ENCODE measurements at regions not wholly inside any gene's neighbourhood (a gene's known extent, or its start where the extent isn't known, plus 50 kb on each side); places are given as distances from the start of the nearest gene placed in this dataset.
"Not testable (repeated sequence)": the region's sequence is repeated elsewhere in the genome, so short reads cannot be mapped to it uniquely, and the experiment has no call there.

GRCh38 chr7:47088329-47089067, 493.4 kb downstream of the TNS3 start:
- peak in 1 of 5 donors; percentile 4 for DNase-seq

DNA sequence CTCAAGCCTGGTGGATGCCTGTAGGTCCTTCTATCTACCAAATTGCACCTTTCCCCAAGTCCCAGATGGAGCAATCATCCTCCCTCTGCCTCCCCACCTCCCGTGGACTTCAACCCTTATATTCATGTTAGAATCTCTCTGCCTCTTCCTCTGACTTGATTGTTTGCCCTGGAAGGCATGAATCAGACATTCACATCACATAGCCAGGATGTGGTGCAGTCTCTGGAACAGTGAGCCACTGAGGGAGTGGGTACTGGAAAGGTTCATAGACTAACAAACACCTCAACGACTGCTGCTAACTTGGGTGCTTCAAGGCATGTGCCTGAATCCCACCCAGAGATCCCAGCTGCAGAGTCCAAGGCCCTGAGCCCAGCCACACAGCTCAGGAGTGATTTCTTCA, 494.0 kb downstream of the TNS3 start:
- DNase-seq, result no peak

- no peak for DNase-seq
Observed at GRCh38 chr7:47085491-47086275, 496.2 kb downstream of the TNS3 start.

DNA sequence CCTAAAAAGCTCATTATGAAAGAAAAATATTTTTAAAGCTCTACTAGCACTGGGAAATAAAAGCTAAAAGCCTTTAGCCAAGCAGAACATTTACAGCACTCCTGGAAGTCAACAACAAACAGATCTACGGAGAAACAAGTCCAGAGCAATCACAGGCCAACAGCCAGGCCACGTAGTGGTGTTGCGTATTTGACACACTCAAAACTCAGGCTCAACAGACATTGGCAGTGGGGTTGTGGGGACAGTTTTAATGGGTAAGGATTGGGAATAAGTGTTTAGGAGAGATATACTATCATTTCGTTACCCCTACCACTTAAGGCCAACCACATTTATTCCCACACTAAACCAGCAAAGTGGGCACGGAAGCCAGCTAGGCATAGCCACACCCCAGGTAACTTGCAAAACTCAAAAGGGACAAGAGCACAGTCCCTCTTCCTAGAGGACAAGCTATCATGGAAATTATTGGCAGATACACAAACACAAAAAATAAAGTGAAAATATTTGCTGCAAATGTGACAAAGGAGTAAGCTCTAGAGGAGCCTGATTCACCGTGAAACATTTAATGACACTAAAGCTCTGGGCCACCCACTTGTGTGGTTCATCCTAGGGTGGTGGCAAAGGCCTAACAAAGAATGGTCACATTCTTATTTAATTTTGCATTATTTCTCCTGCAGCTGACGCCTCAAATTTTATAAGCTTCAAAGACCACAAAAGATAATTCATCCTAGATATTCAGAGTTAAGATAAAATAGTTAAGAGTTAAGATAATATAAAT, 498.2 kb downstream of the TNS3 start:
- no peak for DNase-seq

DNA sequence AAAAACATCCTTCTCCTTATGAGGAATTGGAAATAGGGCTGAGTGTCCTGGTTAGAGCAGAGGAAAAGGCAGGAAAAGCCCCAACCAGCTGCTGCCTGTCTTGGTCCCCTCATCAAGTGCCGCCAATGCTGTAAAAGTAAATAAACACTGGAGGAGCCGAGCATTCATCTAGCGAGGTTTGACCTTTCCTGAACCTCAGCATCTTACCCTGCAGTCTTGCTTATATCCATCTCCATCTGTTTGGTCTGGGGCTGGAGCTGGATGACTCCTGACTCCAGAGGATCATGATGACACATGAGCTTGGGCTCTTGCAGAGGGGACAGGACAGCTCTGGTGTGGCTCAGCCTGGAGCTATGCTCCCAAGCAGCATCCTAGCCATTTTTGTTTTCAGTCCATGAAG, 501.1 kb downstream of the TNS3 start:
- DNase-seq, result no peak

DNA sequence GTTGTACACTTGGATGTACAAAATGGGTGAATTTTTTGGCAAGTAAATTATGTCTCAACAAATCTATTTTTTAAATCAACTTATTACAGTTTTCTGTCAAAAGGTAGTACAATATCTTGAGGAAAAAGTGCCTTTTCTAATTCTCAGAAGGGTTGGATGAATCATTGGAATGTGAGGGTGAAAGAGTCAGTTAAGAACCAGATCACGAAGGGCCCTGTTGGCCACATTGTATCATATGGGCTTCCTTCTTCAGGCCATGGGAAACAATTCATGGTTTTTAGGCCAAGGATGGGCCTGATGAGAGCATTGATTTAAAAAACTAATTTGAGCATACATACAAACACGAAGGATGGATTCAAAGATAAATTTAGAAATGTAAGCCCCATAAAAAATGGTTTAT, 503.7 kb downstream of the TNS3 start:
- no peak for DNase-seq

DNA sequence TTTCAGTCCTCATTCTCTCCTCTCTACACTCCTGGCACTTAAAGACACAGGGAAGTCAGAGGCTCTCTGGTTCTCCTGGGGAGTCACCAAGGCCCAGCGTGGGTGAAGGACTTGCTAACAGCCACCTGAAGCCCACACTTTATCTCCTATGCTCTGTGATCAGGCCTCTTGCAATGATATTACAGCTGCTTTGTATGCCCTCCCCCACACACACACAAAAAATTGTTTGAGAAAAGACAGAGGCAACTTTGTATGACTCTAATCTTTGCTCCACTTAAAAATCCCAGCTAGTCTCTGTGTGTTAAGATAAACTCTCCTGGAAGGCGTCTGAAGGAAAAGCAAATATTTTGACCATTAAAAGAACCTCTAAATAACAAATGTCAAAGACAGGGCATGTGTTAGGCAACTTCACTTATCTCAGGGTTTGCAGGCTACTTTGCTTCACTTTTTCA, 507.2 kb downstream of the TNS3 start:
- DNase-seq, result no peak

GRCh38 chr7:47073284-47073683, 508.6 kb downstream of the TNS3 start:
- no peak for DNase-seq

DNA sequence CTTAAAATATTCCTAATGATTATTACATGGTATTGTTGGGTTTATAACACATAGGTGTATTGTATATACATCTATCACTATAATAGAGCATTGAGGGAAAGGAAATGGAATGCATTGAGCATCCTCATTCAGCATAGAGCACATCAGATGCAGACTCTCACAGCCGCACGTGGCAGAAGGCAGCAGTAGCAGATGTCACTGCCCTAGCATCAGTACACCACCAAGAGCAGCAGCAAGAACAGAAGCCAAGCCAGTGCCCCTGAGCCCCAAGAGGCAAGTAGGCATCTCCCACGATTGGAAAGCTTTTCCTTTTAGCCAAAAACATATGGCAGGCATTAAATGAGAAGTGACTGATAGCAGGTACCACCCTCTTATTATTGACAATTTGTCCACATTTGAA, 510.0 kb downstream of the TNS3 start:
- DNase-seq, result no peak

GRCh38 chr7:47069385-47070076, 512.4 kb downstream of the TNS3 start:
- DNase-seq, result no peak

DNA sequence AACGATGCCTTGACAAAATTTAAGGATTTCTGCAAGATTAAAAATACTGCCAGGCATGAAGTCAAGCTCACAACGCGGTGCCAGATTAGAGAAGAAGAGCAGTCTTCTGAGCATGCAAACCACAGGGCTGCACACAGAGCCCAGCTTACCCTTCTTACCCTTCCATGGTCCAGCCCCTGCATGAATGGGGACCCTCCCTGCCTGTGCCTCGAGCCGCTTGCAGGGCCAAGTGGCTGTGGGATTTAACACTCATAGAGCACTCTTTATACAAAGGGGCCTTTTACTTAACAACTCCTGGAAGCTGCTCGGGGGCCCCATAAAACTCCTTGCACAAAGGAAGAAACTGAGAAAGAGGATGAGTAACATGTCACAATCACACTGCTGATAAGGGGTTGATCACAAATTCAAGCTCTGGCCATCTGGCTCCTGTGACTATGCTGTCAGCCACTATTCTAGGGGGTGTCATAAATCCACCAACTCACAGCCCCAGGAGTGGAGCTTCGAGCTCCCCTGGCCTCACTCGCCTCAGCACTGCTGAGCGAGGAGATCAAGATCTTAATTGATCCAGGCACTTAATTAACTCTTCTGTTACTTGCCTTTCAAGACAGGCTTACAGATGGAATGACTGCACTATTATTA, 514.8 kb downstream of the TNS3 start:
- no peak for DNase-seq

DNA sequence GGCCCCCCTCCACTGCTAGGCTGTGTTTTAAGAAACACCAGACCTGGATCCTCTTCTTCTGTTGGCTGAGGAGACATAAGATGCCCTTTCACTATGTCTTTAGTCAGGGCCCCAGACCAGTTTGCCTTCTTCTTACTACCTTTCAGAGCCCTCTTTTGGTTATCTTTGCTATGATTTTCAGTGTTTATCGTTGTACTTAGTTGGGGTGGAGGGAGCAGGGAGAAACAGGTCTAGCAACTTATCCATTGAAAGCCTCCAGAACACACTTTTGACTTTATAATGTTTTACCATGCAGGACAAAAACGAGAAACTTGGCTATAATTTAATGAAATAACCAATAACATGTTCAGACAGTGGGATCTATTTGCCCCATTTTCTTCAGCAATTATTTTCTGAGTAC, 525.2 kb downstream of the TNS3 start:
- DNase-seq, result no peak

DNA sequence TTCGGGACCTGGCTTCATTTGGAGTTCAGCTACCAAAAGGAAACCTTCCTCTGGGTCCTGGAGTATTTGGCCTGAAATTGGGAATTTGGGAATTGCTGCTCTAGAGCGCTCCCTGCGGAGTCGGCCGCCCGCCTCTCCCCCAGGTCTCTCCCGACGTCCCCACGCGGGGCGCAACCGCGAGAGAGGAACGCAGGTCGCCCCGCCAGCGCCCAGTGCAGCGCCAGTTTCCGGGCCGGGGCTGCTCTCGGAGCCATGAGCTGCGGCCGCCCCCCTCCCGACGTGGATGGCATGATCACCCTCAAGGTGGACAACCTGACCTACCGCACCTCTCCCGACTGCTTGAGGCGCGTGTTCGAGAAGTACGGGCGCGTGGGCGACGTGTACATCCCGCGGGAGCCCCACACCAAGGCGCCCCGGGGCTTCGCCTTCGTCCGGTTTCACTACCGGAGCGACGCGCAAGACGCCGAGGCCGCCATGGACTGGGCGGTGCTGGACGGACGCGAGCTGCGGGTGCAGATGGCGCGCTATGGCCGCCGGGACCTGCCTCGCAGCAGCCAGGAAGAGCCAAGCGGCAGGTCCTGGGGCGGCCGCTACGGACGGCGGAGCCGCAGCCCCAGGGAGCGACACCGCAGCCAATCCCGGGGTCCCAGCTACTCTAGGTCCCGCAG, 529.2 kb downstream of the TNS3 start:
- DNase-seq, result not testable (repeated sequence)

GRCh38 chr7:47049234-47049774, 532.6 kb downstream of the TNS3 start:
- no peak for DNase-seq

DNA sequence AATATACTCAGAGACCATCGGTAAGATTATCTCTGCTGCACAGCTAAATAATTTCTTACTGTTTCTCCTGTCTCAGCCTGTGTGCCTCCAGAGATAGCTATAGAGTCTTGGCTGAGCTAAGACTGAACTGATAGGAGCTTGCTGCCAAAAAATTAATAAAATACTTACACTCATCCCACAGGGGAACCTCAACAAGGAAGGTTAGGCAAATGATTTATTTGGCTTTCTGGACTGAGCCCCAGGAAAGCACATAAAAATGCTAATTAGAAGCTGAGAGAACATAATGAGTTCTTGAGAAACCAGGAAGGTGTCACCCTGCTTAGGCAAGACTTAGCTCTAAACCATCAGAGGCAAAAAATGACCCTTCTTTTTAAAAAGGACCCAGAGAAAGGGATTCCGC, 534.5 kb downstream of the TNS3 start:
- no peak for DNase-seq

DNA sequence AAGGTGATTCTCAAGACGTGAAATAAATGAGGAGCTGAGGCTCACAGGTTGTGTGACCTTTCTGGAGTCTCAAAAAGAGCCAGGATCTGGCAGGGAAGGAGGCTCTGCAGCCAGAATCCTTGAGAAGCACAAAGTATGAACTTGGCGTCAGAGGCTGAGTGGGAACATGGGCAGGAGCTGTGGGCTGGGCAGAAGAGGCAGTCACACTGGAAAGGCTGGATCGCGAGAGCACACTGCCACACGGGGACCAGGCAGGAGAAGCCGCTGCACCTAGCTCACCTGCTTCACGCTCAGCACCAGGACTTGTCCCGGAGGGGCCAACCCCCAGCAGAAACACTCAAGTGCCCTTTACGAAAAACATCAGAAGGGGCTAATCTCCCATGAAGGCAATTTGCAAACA, 535.0 kb downstream of the TNS3 start:
- DNase-seq, result no peak

DNA sequence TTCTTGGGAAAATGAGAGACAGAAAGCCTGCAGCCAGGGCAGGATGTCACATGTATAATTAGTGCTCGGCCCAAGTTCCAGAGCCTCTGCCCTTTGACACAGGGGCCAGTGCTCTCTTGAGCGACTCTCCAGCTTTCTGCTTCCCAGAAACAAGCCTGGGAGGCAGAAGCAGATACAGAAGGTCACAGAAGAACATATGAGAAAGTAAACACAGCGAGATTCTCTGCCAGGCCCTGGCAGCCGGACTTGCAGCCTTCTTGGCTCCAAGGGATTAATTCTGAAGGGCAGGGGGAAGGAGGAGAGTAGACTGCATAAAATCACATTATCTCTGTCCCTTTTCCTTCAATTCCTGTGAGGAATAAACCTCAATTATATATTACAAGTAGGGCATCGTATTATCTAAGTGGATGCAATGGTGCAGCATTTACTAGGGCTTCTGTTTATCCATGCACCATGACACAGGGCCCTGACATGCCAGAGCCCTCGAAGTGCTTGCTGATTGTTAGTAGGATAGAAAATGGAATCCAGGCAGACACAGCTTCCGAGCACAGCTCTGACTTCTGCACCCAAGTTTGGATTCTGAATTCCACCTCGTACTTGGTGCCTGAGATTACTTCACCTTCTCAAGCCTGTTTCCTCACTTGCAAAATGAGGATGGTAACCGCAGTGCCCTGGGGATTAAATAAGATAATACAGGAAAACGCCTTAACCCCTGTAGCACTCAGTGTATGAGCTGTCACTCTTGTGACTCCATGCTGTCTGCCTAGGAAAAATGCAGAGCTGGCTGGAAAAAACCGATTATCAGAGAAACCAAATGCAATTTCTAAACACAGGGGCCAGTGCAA, 536.5 kb downstream of the TNS3 start:
- DNase-seq, result no peak

GRCh38 chr7:47044625-47045024, 537.3 kb downstream of the TNS3 start:
- no peak for DNase-seq

DNA sequence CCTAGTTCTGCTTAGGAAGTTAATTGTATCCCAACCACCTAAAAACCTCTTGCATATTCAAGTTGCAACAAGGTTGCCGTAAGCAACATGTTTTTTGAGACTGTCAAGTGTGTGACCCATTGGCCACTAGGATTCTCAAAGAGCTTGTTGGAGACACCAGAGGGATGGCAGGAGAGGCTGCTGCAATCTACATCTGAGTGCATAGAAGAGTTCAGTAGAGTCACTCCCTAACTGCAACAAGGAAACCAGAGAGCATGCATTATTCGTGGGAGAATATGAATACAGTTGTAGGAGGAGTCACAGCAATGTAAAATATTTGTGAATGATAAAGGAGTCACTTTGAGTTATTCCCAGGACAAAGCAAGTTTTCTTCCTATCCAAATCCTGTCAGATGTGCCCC, 538.6 kb downstream of the TNS3 start:
- no peak for DNase-seq

DNA sequence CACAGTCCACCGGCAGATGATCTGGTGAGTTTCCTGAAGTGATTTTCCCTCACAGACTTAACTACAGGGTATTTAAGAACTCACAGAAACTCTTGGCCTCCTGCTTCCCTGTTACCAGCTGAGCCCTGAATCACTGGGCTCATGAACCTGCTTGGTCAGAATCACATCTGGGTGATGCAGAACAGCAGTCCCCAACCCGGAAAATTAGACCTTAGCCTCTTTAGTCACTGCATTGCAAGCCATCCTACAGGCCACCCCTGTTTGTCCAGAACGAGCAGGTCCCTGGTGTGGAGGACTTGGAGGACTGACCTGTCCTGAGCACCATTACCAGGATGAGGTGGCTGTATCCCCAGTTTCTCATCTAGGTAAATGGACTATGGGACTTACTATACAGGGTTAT, 539.2 kb downstream of the TNS3 start:
- DNase-seq, result no peak
